H1 (cell line): ENCODE measurements at regions not wholly inside any gene's neighbourhood (a gene's known extent, or its start where the extent isn't known, plus 50 kb on each side); places are given as distances from the start of the nearest gene placed in this dataset.

Source experiments
- CTCF ChIA-PET: fragments of 300-600 bp; sonication (Branson Sonifier 250); formaldehyde crosslinking; loops from one replicate; lab custom pipeline; 2021; ENCODE audit not compliant: partially characterized antibody; lab: Charles Lee
- POLR2A ChIA-PET: fragments of 300-600 bp; sonication (Branson Sonifier 250); formaldehyde crosslinking; loops from one replicate; lab custom pipeline; 2021; ENCODE audit warnings: inconsistent platforms; ENCODE audit not compliant: partially characterized antibody; lab: Charles Lee
- DNase-seq, 2 experiments: peaks; one replicate each; pipeline versions ENCODE4 v3.0.0 to v3.0.0-alpha.2; 2010 to 2022; ENCODE audit warnings: low spot score in 2 of 2, low read depth in 1 of 2, mixed read lengths in 1 of 2
- FAIRE-seq: peaks from 2 replicates; lab custom pipeline; 2011; peaks lifted over from hg19 to GRCh38; lab: Jason Lieb, UNC
- H2AFZ ChIP-seq: 2 replicates; pipeline ENCODE4 v1.8.1; 2012; ENCODE audit warnings: low read length, inconsistent platforms
- H2AK5ac ChIP-seq: 2 replicates; pipeline ENCODE4 v1.6.1; 2013; ENCODE audit warnings: low read depth, low read length
- H2BK120ac ChIP-seq: replicated peaks from 2 replicates; pipeline ENCODE3; 2013; ENCODE audit warnings: low read depth, low read length, inconsistent platforms
- H2BK12ac ChIP-seq: 2 replicates; pipeline ENCODE4 v1.6.1; 2013; ENCODE audit warnings: low read depth, low read length
- H2BK15ac ChIP-seq: 2 replicates; pipeline ENCODE4 v1.6.1; 2013; ENCODE audit warnings: low read length
- H2BK20ac ChIP-seq: 2 replicates; pipeline ENCODE4 v1.6.1; 2013; ENCODE audit warnings: low read length
- H2BK5ac ChIP-seq: 2 replicates; pipeline ENCODE4 v1.6.1; 2013; ENCODE audit warnings: low read depth, low read length
- H3K14ac ChIP-seq: 2 replicates; pipeline ENCODE4 v1.6.1; 2013; ENCODE audit warnings: inconsistent platforms; ENCODE audit not compliant: insufficient read length
- H3K18ac ChIP-seq: 2 replicates; pipeline ENCODE4 v1.6.1; 2013; ENCODE audit warnings: low read length; ENCODE audit errors: extremely low read depth
- H3K23ac ChIP-seq: 2 replicates; pipeline ENCODE4 v1.6.1; 2013; ENCODE audit warnings: inconsistent platforms; ENCODE audit not compliant: insufficient read length
- H3K23me2 ChIP-seq: 2 replicates; pipeline ENCODE4 v1.6.1; 2013; ENCODE audit warnings: low read depth, low read length
- H3K27ac ChIP-seq: 2 replicates; pipeline ENCODE4 v1.6.1; 2011; ENCODE audit warnings: low read depth, low read length, inconsistent platforms
- H3K27me3 ChIP-seq, 4 experiments: replicated peaks in 1 of 4; 1 replicate in 1 of 4; 2 replicates in 3 of 4; pipeline versions ENCODE4 v1.6.1 to v1.8.1; 2011 to 2013; ENCODE audit warnings: low read length in 3 of 4, mild to moderate bottlenecking in 3 of 4, inconsistent platforms in 2 of 4, mixed read lengths in 2 of 4, moderate library complexity in 1 of 4; ENCODE audit not compliant: control insufficient read depth in 3 of 4, insufficient read depth in 3 of 4; ENCODE audit errors: extremely low read depth in 1 of 4
- H3K36me3 ChIP-seq, 4 experiments: 2 replicates each; pipeline versions ENCODE4 v1.6.1 to v1.8.1; 2011 to 2013; ENCODE audit warnings: mild to moderate bottlenecking in 4 of 4, low read length in 3 of 4, moderate library complexity in 2 of 4, control low read depth in 1 of 4, inconsistent platforms in 1 of 4; ENCODE audit not compliant: insufficient read depth in 4 of 4, control insufficient read depth in 2 of 4
- H3K4ac ChIP-seq: replicated peaks from 2 replicates; pipeline ENCODE3; 2013; ENCODE audit warnings: low read length, low read depth, mixed read lengths, inconsistent platforms; ENCODE audit not compliant: insufficient read length
- H3K4me1 ChIP-seq, 4 experiments: replicated peaks in 1 of 4; 1 replicate in 1 of 4; 2 replicates in 3 of 4; pipeline versions ENCODE4 v1.6.1 to v1.8.1; 2011 to 2013; ENCODE audit warnings: low read length in 3 of 4, inconsistent platforms in 2 of 4, mixed read lengths in 1 of 4; ENCODE audit not compliant: insufficient read depth in 4 of 4, control insufficient read depth in 3 of 4
- H3K4me2 ChIP-seq, 2 experiments: 2 replicates each; pipeline versions ENCODE4 v1.6.1 to v1.8.1; 2011 to 2013; ENCODE audit warnings: low read depth in 2 of 2, low read length in 2 of 2, control low read depth in 1 of 2, inconsistent platforms in 1 of 2, mild to moderate bottlenecking in 1 of 2; ENCODE audit not compliant: insufficient read depth in 1 of 2
- H3K4me3 ChIP-seq, 4 experiments: fragments of 200-600, 300-600 bp in 1 of 4; sonication (generic), shearing (Covaris generic), sonication (Bioruptor Twin) in 1 of 4; 2 replicates each; pipeline versions ENCODE4 v1.5.1 to v1.8.1; 2011 to 2016; ENCODE audit warnings: low read length in 4 of 4, low read depth in 3 of 4, control low read depth in 2 of 4, inconsistent platforms in 2 of 4, mild to moderate bottlenecking in 2 of 4, mixed read lengths in 1 of 4, moderate library complexity in 1 of 4; ENCODE audit not compliant: insufficient read depth in 2 of 4; ENCODE audit errors: extremely low read depth in 1 of 4
- H3K56ac ChIP-seq: replicated peaks from 2 replicates; pipeline ENCODE3; 2013; ENCODE audit warnings: low read depth, mild to moderate bottlenecking, mixed read lengths, low read length, inconsistent platforms; ENCODE audit not compliant: insufficient read length
- H3K79me1 ChIP-seq: 2 replicates; pipeline ENCODE4 v1.6.1; 2013; ENCODE audit warnings: low read depth, low read length, control low read depth
- H3K79me2 ChIP-seq, 2 experiments: 2 replicates each; pipeline versions ENCODE4 v1.6.1 to v1.8.1; 2012 to 2013; ENCODE audit warnings: low read length in 2 of 2, mild to moderate bottlenecking in 2 of 2, inconsistent platforms in 1 of 2; ENCODE audit not compliant: insufficient read depth in 2 of 2, control insufficient read depth in 1 of 2
- H3K9ac ChIP-seq, 4 experiments: replicated peaks in 1 of 4; 1 replicate in 1 of 4; 2 replicates in 3 of 4; pipeline versions ENCODE4 v1.6.1 to v1.8.1; 2011 to 2013; ENCODE audit warnings: low read depth in 3 of 4, low read length in 3 of 4, control low read depth in 2 of 4, mild to moderate bottlenecking in 2 of 4, moderate library complexity in 2 of 4, inconsistent platforms in 1 of 4; ENCODE audit errors: extremely low read depth in 1 of 4
- H3K9me3 ChIP-seq, 2 experiments: 2 replicates each; pipeline versions ENCODE4 v1.6.1 to v1.8.1; 2012 to 2013; ENCODE audit warnings: mild to moderate bottlenecking in 2 of 2, moderate library complexity in 2 of 2, control low read depth in 1 of 2, inconsistent platforms in 1 of 2, low read depth in 1 of 2, low read length in 1 of 2, mixed read lengths in 1 of 2; ENCODE audit not compliant: insufficient read depth in 2 of 2
- H4K20me1 ChIP-seq, 2 experiments: replicated peaks in 1 of 2; 2 replicates each; pipeline versions ENCODE3 to v1.8.1; 2011 to 2013; ENCODE audit warnings: inconsistent platforms in 2 of 2, low read length in 2 of 2, mild to moderate bottlenecking in 1 of 2; ENCODE audit not compliant: insufficient read depth in 2 of 2, control insufficient read depth in 1 of 2
- H4K5ac ChIP-seq: 2 replicates; pipeline ENCODE4 v1.6.1; 2013; ENCODE audit warnings: low read length, low read depth, mixed read lengths, inconsistent platforms; ENCODE audit not compliant: insufficient read length
- H4K8ac ChIP-seq: 2 replicates; pipeline ENCODE4 v1.8.0; 2013; ENCODE audit warnings: mild to moderate bottlenecking, moderate library complexity, low read length, inconsistent platforms; ENCODE audit not compliant: insufficient read depth; ENCODE audit errors: extremely low read depth
- H4K91ac ChIP-seq: replicated peaks from 2 replicates; pipeline ENCODE3; 2013; ENCODE audit warnings: low read length, mixed read lengths, inconsistent platforms; ENCODE audit not compliant: insufficient read length
- BACH1 ChIP-seq: IDR thresholded peaks from 2 replicates; pipeline ENCODE4 v1.6.1; 2012; ENCODE audit warnings: low read length, improper control_type of control experiment
- CEBPB ChIP-seq: IDR thresholded peaks from 2 replicates; pipeline ENCODE4 v1.6.1; 2012; ENCODE audit warnings: low read depth, low read length
- RAD21 ChIP-seq, 2 experiments: IDR thresholded peaks in 1 of 2; conservative IDR thresholded peaks in 1 of 2; 2 replicates each; pipeline ENCODE4 v1.6.1; 2011; ENCODE audit warnings: low read depth in 2 of 2, low read length in 2 of 2, improper control_type of control experiment in 1 of 2, inconsistent platforms in 1 of 2, mild to moderate bottlenecking in 1 of 2, moderate library complexity in 1 of 2
- SIX5 ChIP-seq: IDR thresholded peaks from 2 replicates; pipeline ENCODE4 v1.6.1; 2011; ENCODE audit warnings: mild to moderate bottlenecking, low read depth, low read length
- SP1 ChIP-seq: IDR thresholded peaks from 2 replicates; pipeline ENCODE4 v1.6.1; 2011; ENCODE audit warnings: low read depth, low read length
- SP4 ChIP-seq: IDR thresholded peaks from 2 replicates; pipeline ENCODE4 v1.6.1; 2012; ENCODE audit warnings: low read length, inconsistent platforms
- ZNF274 ChIP-seq: IDR thresholded peaks from 2 replicates; pipeline ENCODE4 v1.7.0; 2012; ENCODE audit warnings: low read length, borderline replicate concordance; ENCODE audit errors: extremely low read depth
- WGBS, 2 experiments: shearing (Covaris generic) in 1 of 2; methylation state at CpG; one replicate each; pipeline versions ENCODE4 v1.1.6 to v1.1.7; 2013 to 2015; ENCODE audit warnings: low lambda C conversion rate in 2 of 2, mixed read lengths in 2 of 2, inconsistent platforms in 1 of 2, low coverage in 1 of 2, missing lambda C conversion rate in 1 of 2; ENCODE audit not compliant: insufficient replicate concordance in 2 of 2, insufficient coverage in 1 of 2, insufficient read length in 1 of 2; ENCODE audit errors: extremely low coverage in 1 of 2, missing lambda C conversion rate in 1 of 2; 5-methylcytosine and 5-hydroxymethylcytosine counted together
- TF ChIP-seq, protein P1 (sequence below): IDR thresholded peaks from 2 replicates; pipeline ENCODE4 v1.6.1; 2012; ENCODE audit warnings: inconsistent platforms
- TF ChIP-seq, protein P2 (sequence below), 3 experiments: IDR thresholded peaks; 1 replicate in 2 of 3; 2 replicates in 1 of 3; pipeline versions ENCODE4 v1.5.1 to v1.6.1; 2011; ENCODE audit warnings: low read length in 3 of 3, mild to moderate bottlenecking in 3 of 3, inconsistent platforms in 2 of 3, low read depth in 1 of 3, moderate library complexity in 1 of 3; ENCODE audit not compliant: insufficient read depth in 1 of 3; ENCODE audit errors: control extremely low read depth in 1 of 3

- DNase-seq (no peak), FAIRE-seq (no peak)
- no peaks in the 10 kb centered on the region for H3K36me3 ChIP-seq
- no peaks in the 10 kb centered on the region for H3K9me3 ChIP-seq
- no peak overlapping the region for H2BK5ac ChIP-seq
- H3K4me1 ChIP-seq, result no peaks in the 10 kb centered on the region
- H2AK5ac ChIP-seq, result no peak overlapping the region
- H3K18ac ChIP-seq, result no peak overlapping the region
- WGBS, 2 experiments, result 63% methylated on average over 3 of the region's 3 CpGs; no CpG with 5 or more reads in 1 of the 2 experiments
- H3K4me3 ChIP-seq, result no peak overlapping the region
- no peaks in the 10 kb centered on the region for H3K79me1 ChIP-seq
- H3K27me3 ChIP-seq, result no peaks in the 10 kb centered on the region
- H2BK20ac ChIP-seq, result no peak overlapping the region
- no peak overlapping the region for H3K14ac ChIP-seq
- no peak overlapping the region for H4K8ac ChIP-seq
- H2BK120ac ChIP-seq, result no peak overlapping the region
- H3K23ac ChIP-seq, result no peak overlapping the region
- H2AFZ ChIP-seq, result no peak overlapping the region
- no peak overlapping the region for H3K27ac ChIP-seq
- no peaks in the 10 kb centered on the region for H4K20me1 ChIP-seq
- H2BK15ac ChIP-seq, result no peak overlapping the region
- H3K9ac ChIP-seq, result no peak overlapping the region
- no peak overlapping the region for H3K4me2 ChIP-seq
- no peaks in the 10 kb centered on the region for H3K23me2 ChIP-seq
- H2BK12ac ChIP-seq, result no peak overlapping the region
- no peak overlapping the region for H3K56ac ChIP-seq
- no peak overlapping the region for H4K5ac ChIP-seq
- no peak for TF ChIP-seq BACH1
- no peak for TF ChIP-seq SP4
- no peak for TF ChIP-seq CEBPB
- TF ChIP-seq SIX5, result no peak
- peak; percentile 46 to 51 for TF ChIP-seq RAD21 (IDR thresholded peaks at IDR 0.05 in 1 of 2, conservative IDR thresholded peaks at IDR 0.05 in 1 of 2; ENCODE audit: low read depth in 2 of 2, low read length in 2 of 2)
- TF ChIP-seq ZNF274, result no peak
- TF ChIP-seq, protein P1, sequence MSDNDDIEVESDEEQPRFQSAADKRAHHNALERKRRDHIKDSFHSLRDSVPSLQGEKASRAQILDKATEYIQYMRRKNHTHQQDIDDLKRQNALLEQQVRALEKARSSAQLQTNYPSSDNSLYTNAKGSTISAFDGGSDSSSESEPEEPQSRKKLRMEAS, result no peak
- TF ChIP-seq, protein P2, sequence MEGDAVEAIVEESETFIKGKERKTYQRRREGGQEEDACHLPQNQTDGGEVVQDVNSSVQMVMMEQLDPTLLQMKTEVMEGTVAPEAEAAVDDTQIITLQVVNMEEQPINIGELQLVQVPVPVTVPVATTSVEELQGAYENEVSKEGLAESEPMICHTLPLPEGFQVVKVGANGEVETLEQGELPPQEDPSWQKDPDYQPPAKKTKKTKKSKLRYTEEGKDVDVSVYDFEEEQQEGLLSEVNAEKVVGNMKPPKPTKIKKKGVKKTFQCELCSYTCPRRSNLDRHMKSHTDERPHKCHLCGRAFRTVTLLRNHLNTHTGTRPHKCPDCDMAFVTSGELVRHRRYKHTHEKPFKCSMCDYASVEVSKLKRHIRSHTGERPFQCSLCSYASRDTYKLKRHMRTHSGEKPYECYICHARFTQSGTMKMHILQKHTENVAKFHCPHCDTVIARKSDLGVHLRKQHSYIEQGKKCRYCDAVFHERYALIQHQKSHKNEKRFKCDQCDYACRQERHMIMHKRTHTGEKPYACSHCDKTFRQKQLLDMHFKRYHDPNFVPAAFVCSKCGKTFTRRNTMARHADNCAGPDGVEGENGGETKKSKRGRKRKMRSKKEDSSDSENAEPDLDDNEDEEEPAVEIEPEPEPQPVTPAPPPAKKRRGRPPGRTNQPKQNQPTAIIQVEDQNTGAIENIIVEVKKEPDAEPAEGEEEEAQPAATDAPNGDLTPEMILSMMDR (IDR thresholded peaks at IDR 0.05; ENCODE audit: control extremely low read depth in 1 of 3, insufficient read depth in 1 of 3, low read depth in 1 of 3, low read length in 3 of 3), result peak in 1 of 3 experiments; percentile 46; a peak in 2 of 4 replicates
- no peak for TF ChIP-seq SP1
- CTCF ChIA-PET, result no interaction called here
- no peaks in the 10 kb centered on the region for H3K79me2 ChIP-seq
- POLR2A ChIA-PET, result no interaction called here
- H3K4ac ChIP-seq, result no peak overlapping the region
- H4K91ac ChIP-seq, result no peak overlapping the region
Measured at GRCh38 chr13:86464193-86464592, 665.0 kb upstream of the SLITRK6 start.
